MM.1S (cell line): ENCODE measurements at regions not wholly inside any gene's neighbourhood (a gene's known extent, or its start where the extent isn't known, plus 50 kb on each side); places are given as distances from the start of the nearest gene placed in this dataset.

Experiments
- EZH2 ChIP-seq: fragments of 300-600 bp; sonication (generic); optimal IDR thresholded peaks from 2 replicates; pipeline ENCODE3; 2017; ENCODE audit warnings: low read depth, mild to moderate bottlenecking, antibody characterized with exemption, low read length, mixed read lengths
- EZH2phosphoT487 ChIP-seq: fragments of 300-600 bp; sonication (generic); IDR thresholded peaks from 2 replicates; pipeline ENCODE4 v1.6.1; 2018; ENCODE audit warnings: antibody characterized with exemption, low read length
- TF ChIP-seq, protein P1 (sequence below): fragments of 300-600 bp; sonication (generic); IDR thresholded peaks from 2 replicates; pipeline ENCODE4 v1.5.1; 2016; ENCODE audit warnings: antibody characterized with exemption, low read length, mixed read lengths

- TF ChIP-seq EZH2phosphoT487, result no peak
- TF ChIP-seq, protein P1, sequence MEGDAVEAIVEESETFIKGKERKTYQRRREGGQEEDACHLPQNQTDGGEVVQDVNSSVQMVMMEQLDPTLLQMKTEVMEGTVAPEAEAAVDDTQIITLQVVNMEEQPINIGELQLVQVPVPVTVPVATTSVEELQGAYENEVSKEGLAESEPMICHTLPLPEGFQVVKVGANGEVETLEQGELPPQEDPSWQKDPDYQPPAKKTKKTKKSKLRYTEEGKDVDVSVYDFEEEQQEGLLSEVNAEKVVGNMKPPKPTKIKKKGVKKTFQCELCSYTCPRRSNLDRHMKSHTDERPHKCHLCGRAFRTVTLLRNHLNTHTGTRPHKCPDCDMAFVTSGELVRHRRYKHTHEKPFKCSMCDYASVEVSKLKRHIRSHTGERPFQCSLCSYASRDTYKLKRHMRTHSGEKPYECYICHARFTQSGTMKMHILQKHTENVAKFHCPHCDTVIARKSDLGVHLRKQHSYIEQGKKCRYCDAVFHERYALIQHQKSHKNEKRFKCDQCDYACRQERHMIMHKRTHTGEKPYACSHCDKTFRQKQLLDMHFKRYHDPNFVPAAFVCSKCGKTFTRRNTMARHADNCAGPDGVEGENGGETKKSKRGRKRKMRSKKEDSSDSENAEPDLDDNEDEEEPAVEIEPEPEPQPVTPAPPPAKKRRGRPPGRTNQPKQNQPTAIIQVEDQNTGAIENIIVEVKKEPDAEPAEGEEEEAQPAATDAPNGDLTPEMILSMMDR, result no peak
- no peak for TF ChIP-seq EZH2
Observed at GRCh38 chr9:20207176-20207575, 415.1 kb downstream of the MLLT3 start.
